Nephron progenitor cell (in vitro differentiated cells): ENCODE measurements at regions not wholly inside any gene's neighbourhood (a gene's known extent, or its start where the extent isn't known, plus 50 kb on each side); places are given as distances from the start of the nearest gene placed in this dataset.
"Not testable (repeated sequence)": the region's sequence is repeated elsewhere in the genome, so short reads cannot be mapped to it uniquely, and the experiment has no call there.

Experiments
- DNase-seq: peaks from one replicate; pipeline ENCODE4 v3.0.0; 2021
- H3K27ac Mint-ChIP-seq: 2 replicates; pipeline ENCODE4 v1.8.0; 2021; ENCODE audit warnings: mild to moderate bottlenecking, moderate library complexity, mixed read lengths
- H3K27me3 Mint-ChIP-seq: 2 replicates; pipeline ENCODE4 v1.8.0; 2021; ENCODE audit warnings: mild to moderate bottlenecking, low read depth, mixed read lengths; ENCODE audit not compliant: poor library complexity
- H3K36me3 Mint-ChIP-seq: 2 replicates; pipeline ENCODE4 v1.8.0; 2021; ENCODE audit warnings: low read depth, mixed read lengths
- H3K4me1 Mint-ChIP-seq: 2 replicates; pipeline ENCODE4 v1.8.0; 2021; ENCODE audit warnings: mixed read lengths
- H3K4me3 Mint-ChIP-seq: 2 replicates; pipeline ENCODE4 v1.8.0; 2021; ENCODE audit warnings: mild to moderate bottlenecking, moderate library complexity, mixed read lengths
- H3K9me3 Mint-ChIP-seq: 2 replicates; pipeline ENCODE4 v1.8.0; 2021; ENCODE audit warnings: mild to moderate bottlenecking, moderate library complexity, mixed read lengths

GRCh38 chr15:21731496-21731895, 146.0 kb downstream of the POTEB start:
- H3K4me3 Mint-ChIP-seq, H3K36me3 Mint-ChIP-seq, H3K4me1 Mint-ChIP-seq, H3K27me3 Mint-ChIP-seq, H3K27ac Mint-ChIP-seq, DNase-seq, H3K9me3 Mint-ChIP-seq: not testable (repeated sequence)

DNA sequence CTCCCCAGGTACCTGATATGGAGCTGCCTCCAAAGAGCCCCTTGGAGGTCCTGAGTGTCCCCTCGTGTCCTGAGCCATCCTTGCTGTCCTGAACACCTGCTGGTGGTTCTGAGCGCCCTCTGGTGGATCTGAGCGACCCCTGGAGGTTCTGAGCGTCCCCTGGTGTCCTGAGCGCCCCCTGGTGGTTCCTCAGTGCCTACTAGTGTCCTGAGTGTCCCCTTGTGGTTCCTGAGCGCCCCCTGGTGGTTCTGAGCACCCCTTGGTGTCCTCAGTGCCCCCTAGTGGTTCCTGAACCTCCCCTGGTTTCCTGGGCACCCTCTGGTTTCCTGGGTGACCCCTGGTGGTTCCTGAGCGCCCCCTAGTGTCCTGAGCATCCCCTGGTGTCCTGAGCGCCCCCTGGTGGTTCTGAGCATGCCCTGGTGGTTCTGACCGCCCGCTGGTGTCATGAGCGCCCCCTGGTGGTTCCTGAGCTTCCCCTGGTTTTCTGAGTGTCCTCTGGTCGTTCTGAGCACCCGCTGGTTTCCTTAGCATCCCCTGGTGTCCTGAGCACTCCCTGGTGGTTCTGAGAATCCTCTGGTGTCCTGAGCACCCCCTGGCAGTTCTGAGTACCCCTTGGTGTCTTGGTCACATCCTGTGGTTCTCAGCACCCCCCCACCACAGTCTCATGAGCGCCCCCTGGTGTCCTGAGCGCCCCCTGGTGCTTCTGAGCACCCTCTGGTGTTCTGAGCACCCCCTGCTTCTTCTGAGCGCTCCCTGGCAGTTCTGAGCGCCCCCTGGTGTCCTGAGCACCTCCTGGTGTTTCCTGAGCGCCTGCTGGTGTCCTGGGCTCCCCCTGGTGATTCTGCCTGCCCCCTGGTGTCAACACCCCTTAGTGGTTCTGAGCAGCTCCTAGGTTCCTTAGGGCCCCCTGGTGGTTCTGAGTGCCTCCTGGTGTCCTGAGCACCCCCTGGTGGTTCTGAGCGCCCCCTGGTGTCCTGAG, 146.8 kb downstream of the POTEB start:
- H3K27ac Mint-ChIP-seq, H3K4me3 Mint-ChIP-seq, H3K27me3 Mint-ChIP-seq, H3K36me3 Mint-ChIP-seq, H3K4me1 Mint-ChIP-seq, DNase-seq, H3K9me3 Mint-ChIP-seq: not testable (repeated sequence)

GRCh38 chr15:21724988-21725387, 152.5 kb downstream of the POTEB start:
- not testable (repeated sequence) for H3K36me3 Mint-ChIP-seq, H3K9me3 Mint-ChIP-seq, DNase-seq, H3K4me1 Mint-ChIP-seq, H3K27me3 Mint-ChIP-seq, H3K4me3 Mint-ChIP-seq, H3K27ac Mint-ChIP-seq

DNA sequence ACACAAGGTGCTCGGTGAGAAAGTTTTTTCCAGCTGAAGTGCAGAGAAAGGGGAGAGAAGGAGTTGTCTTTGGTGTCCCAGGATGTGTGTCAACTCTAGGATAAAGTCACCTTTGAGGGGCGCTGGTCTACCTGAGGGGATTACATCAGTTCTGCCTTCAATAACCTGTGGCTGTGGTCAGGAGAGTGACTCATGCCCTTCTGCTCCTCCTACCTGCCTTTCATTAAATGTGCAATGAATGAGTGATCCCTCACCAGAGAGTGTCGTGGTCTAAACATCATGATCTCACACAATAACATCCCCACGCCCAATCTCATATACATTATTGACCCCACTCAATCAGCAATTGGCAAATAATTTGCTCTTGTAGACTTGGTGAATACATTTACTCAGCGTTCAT, 156.4 kb downstream of the POTEB start:
- H3K9me3 Mint-ChIP-seq, H3K27me3 Mint-ChIP-seq, H3K27ac Mint-ChIP-seq, H3K4me3 Mint-ChIP-seq, H3K4me1 Mint-ChIP-seq, DNase-seq, H3K36me3 Mint-ChIP-seq: not testable (repeated sequence)

GRCh38 chr15:21718779-21719178, 158.8 kb downstream of the POTEB start:
- H3K27me3 Mint-ChIP-seq, H3K4me3 Mint-ChIP-seq, DNase-seq, H3K27ac Mint-ChIP-seq, H3K9me3 Mint-ChIP-seq, H3K4me1 Mint-ChIP-seq, H3K36me3 Mint-ChIP-seq: not testable (repeated sequence)

GRCh38 chr15:21718108-21718507, 159.4 kb downstream of the POTEB start:
- not testable (repeated sequence) for H3K27ac Mint-ChIP-seq, H3K4me3 Mint-ChIP-seq, H3K27me3 Mint-ChIP-seq, DNase-seq, H3K9me3 Mint-ChIP-seq, H3K4me1 Mint-ChIP-seq, H3K36me3 Mint-ChIP-seq

GRCh38 chr15:21717661-21718060, 159.9 kb downstream of the POTEB start:
- H3K4me1 Mint-ChIP-seq, H3K4me3 Mint-ChIP-seq, H3K36me3 Mint-ChIP-seq, DNase-seq, H3K27me3 Mint-ChIP-seq, H3K9me3 Mint-ChIP-seq, H3K27ac Mint-ChIP-seq: not testable (repeated sequence)

GRCh38 chr15:21705480-21705879, 172.1 kb downstream of the POTEB start:
- not testable (repeated sequence) for H3K36me3 Mint-ChIP-seq, H3K9me3 Mint-ChIP-seq, H3K4me1 Mint-ChIP-seq, H3K27me3 Mint-ChIP-seq, DNase-seq, H3K27ac Mint-ChIP-seq, H3K4me3 Mint-ChIP-seq

DNA sequence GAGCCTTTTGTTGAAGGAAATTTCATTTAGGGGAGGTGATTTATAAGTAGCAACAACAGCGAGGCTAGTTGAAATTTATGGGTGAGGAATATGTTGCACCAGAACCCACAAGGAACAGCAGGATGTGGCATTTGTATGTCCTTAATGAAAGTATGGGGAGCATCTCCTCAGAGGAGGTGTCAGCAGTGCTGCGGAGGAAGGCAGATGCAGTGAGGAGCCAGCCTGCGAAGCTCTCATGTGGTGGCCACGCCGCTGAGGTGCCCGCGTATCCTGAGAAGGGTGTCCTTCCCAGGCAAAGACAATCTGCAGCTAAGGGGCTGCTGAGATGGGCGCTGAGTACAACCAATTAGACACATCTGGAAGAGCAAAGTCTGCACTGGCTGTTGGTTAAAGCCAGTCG, 178.9 kb downstream of the POTEB start:
- not testable (repeated sequence) for H3K9me3 Mint-ChIP-seq, H3K4me3 Mint-ChIP-seq, H3K27me3 Mint-ChIP-seq, DNase-seq, H3K4me1 Mint-ChIP-seq, H3K36me3 Mint-ChIP-seq, H3K27ac Mint-ChIP-seq

GRCh38 chr15:21695089-21695488, 182.4 kb downstream of the POTEB start:
- not testable (repeated sequence) for H3K27me3 Mint-ChIP-seq, H3K4me1 Mint-ChIP-seq, DNase-seq, H3K27ac Mint-ChIP-seq, H3K36me3 Mint-ChIP-seq, H3K9me3 Mint-ChIP-seq, H3K4me3 Mint-ChIP-seq

GRCh38 chr15:21692471-21693102, 184.9 kb downstream of the POTEB start:
- H3K36me3 Mint-ChIP-seq, DNase-seq, H3K9me3 Mint-ChIP-seq, H3K4me1 Mint-ChIP-seq, H3K27ac Mint-ChIP-seq, H3K4me3 Mint-ChIP-seq, H3K27me3 Mint-ChIP-seq: not testable (repeated sequence)

GRCh38 chr15:21656798-21657397, 216.6 kb upstream of the POTEB3 start:
- not testable (repeated sequence) for DNase-seq, H3K36me3 Mint-ChIP-seq, H3K27me3 Mint-ChIP-seq, H3K27ac Mint-ChIP-seq, H3K4me3 Mint-ChIP-seq, H3K4me1 Mint-ChIP-seq, H3K9me3 Mint-ChIP-seq

DNA sequence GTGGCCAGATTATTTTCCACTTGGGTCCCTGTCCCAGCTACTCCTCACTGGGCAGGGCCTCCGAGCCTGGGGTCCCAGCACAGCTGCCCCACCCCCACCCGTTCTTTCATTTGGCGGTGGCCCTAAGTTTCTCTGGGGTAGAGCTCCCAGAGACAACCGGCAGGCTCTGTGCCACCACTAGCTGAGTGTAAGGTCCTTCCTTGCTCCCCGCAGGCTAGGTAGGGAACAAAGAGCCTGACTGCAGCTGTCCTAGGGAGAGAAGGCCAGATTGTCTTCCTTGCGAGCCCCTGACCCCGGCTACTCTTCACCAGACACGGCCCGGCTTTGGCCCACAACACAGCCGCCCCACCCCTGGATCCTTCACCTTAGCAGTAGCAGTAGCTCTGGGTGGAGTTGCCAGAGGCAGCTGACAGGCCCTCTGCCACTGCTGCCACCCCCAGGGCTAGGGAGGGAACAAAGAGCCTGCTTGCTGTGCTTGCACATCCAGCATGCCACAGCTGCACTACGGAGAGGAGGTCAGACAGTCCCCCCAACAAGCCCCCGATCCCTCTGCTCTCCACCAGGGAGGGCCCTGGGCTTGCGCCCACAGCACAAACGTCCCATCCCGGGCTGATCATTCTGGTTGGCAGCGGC, 215.9 kb upstream of the POTEB3 start:
- not testable (repeated sequence) for H3K36me3 Mint-ChIP-seq, H3K27me3 Mint-ChIP-seq, H3K4me1 Mint-ChIP-seq, H3K27ac Mint-ChIP-seq, DNase-seq, H3K4me3 Mint-ChIP-seq, H3K9me3 Mint-ChIP-seq

GRCh38 chr15:21653707-21654106, 213.4 kb upstream of the POTEB3 start:
- not testable (repeated sequence) for H3K27ac Mint-ChIP-seq, DNase-seq, H3K4me3 Mint-ChIP-seq, H3K4me1 Mint-ChIP-seq, H3K27me3 Mint-ChIP-seq, H3K36me3 Mint-ChIP-seq, H3K9me3 Mint-ChIP-seq
